K562 (cell line): ENCODE measurements at regions not wholly inside any gene's neighbourhood (a gene's known extent, or its start where the extent isn't known, plus 50 kb on each side); places are given as distances from the start of the nearest gene placed in this dataset.
"Not testable (repeated sequence)": the region's sequence is repeated elsewhere in the genome, so short reads cannot be mapped to it uniquely, and the experiment has no call there.

Experiments
- EP300 ChIP-seq: IDR thresholded peaks from 2 replicates; pipeline ENCODE4 v1.6.1; 2012; ENCODE audit warnings: low read length, improper control_type of control experiment
- EZH2 ChIP-seq: IDR thresholded peaks from 2 replicates; pipeline ENCODE4 v1.6.1; 2012; ENCODE audit warnings: low read depth, mild to moderate bottlenecking, inconsistent platforms, low read length, borderline replicate concordance
- KDM2B ChIP-seq: fragments of 250-450 bp; sonication (Bioruptor Pico); IDR thresholded peaks from 2 replicates; pipeline ENCODE4 v1.8.0; 2021; ENCODE audit warnings: mild to moderate bottlenecking, moderate library complexity
- NFYB ChIP-seq: IDR thresholded peaks from 2 replicates; pipeline ENCODE4 v1.6.1; 2011; ENCODE audit warnings: mild to moderate bottlenecking, moderate library complexity; ENCODE audit not compliant: insufficient read length; ENCODE audit errors: extremely low read depth
- PHF8 ChIP-seq: fragments of 200-600 bp; sonication (generic); IDR thresholded peaks from 2 replicates; pipeline ENCODE4 v1.6.1; 2012; ENCODE audit warnings: mixed run types, mild to moderate bottlenecking, inconsistent platforms, low read length, moderate library complexity, borderline replicate concordance
- POLR2AphosphoS5 ChIP-seq: IDR thresholded peaks from 2 replicates; pipeline ENCODE4 v1.6.1; 2011; ENCODE audit warnings: mild to moderate bottlenecking, low read depth, low read length, moderate library complexity; ENCODE audit not compliant: control insufficient read depth, insufficient read depth
- TRIM28 ChIP-seq: fragments of 450-650 bp; IDR thresholded peaks from 2 replicates; pipeline ENCODE4 v1.6.1; 2017
- ZNF253 ChIP-seq: fragments of 250-450 bp; sonication (Bioruptor Pico); conservative IDR thresholded peaks from 2 replicates; pipeline ENCODE4 v1.6.1; 2021; ENCODE audit warnings: mild to moderate bottlenecking
- TF ChIP-seq, protein P1 (sequence below): sonication (generic); formaldehyde crosslinking; IDR thresholded peaks from 2 replicates; pipeline ENCODE4 v1.9.0; 2022; ENCODE audit warnings: mild to moderate bottlenecking, missing genetic modification reagents
- TF ChIP-seq, protein P2 (sequence below): fragments of 250-450 bp; sonication (Bioruptor Pico); IDR thresholded peaks from 2 replicates; pipeline ENCODE4 v1.8.0; 2021; ENCODE audit warnings: borderline replicate concordance, mild to moderate bottlenecking, moderate library complexity; ENCODE audit not compliant: poor library complexity, severe bottlenecking

DNA sequence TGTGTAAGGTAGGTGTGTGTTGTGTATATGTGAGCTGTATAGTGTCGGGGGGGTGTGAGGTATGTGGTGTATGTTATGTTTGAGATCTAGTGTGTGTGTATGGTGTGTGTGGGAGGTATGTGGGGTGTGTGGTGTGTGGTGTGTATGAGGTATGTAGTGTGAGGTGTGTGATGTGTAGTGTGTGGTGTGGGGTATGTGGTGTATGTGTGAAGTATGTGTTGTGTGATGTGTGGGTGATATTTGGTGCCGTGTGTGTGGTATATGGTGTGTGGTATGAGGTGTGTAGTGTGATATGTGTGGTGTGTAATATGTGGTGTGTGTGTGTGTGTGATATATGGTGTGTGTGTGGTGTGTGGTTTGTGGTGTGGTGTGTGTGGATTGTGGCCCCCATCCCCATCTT is 4451.2 kb upstream of the TPTE start:
- not testable (repeated sequence) for TF ChIP-seq EZH2; PHF8; ZNF253 (CRISPR knock-in tag); EP300; NFYB; TRIM28; KDM2B (CRISPR knock-in tag); POLR2AphosphoS5
- TF ChIP-seq, protein P1, sequence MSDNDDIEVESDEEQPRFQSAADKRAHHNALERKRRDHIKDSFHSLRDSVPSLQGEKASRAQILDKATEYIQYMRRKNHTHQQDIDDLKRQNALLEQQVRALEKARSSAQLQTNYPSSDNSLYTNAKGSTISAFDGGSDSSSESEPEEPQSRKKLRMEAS: not testable (repeated sequence)
- TF ChIP-seq, protein P2, sequence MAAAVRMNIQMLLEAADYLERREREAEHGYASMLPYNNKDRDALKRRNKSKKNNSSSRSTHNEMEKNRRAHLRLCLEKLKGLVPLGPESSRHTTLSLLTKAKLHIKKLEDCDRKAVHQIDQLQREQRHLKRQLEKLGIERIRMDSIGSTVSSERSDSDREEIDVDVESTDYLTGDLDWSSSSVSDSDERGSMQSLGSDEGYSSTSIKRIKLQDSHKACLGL: not testable (repeated sequence)
